G401.6 (cell line): ENCODE measurements at regions not wholly inside any gene's neighbourhood (a gene's known extent, or its start where the extent isn't known, plus 50 kb on each side); places are given as distances from the start of the nearest gene placed in this dataset.
A peak's percentile ranks its signal among the peaks of the same experiment; 100 is the strongest.
"Not testable (repeated sequence)": the region's sequence is repeated elsewhere in the genome, so short reads cannot be mapped to it uniquely, and the experiment has no call there.

ENCODE experiments used
- FAIRE-seq: peaks from 2 replicates; lab custom pipeline; 2012; peaks lifted over from hg19 to GRCh38; lab: Jason Lieb, UNC

- no peak for FAIRE-seq
Observed at GRCh38 chr2:40579247-40579646, 127.4 kb upstream of the SLC8A1 start.

GRCh38 chr2:40584432-40584831 is 132.5 kb upstream of the SLC8A1 start:
- FAIRE-seq: no peak

GRCh38 chr2:40591774-40592173 is 139.9 kb upstream of the SLC8A1 start:
- no peak for FAIRE-seq

- FAIRE-seq: no peak
Observed at GRCh38 chr2:40592218-40592617, 140.3 kb upstream of the SLC8A1 start.

GRCh38 chr2:40606862-40607261 is 155.0 kb upstream of the SLC8A1 start:
- FAIRE-seq: no peak

DNA sequence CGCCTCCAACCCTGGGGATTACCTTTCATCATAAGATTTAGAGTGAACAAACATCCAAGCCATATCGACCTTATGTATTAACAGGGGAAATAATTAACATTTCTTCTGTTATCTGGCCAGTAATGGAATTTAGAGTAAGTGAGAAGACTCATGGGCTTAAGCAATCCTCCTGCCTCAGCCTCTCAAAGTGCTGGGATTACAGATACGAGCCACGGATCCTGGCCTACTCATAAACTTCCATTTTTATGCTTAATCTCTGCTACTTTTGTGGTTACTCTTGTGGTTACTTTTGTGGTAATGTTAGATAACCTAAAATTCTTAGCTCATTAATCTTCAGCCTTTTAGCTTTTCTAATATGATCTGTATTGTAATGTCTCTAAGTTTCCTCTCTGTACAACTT is 159.3 kb upstream of the SLC8A1 start:
- no peak for FAIRE-seq

GRCh38 chr2:40625849-40626248 is 174.0 kb upstream of the SLC8A1 start:
- FAIRE-seq: no peak

DNA sequence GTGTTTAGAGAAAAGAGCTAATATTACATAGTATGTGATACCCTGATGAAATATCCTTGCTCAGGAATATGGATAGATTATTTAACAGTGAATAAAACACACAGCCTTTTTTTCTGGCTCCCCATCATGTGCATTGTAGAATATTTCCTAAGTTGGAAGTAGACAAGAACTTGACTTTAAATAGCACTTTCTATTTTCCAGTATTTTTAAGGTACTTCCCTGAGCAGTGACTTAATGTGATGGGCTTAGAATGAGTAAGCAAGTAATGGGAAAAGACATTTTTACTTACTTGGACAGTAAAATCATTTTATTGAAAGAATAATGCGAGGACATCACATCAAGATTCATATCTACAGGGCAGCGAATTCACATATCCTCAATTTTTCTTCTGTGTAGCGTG is 176.7 kb upstream of the SLC8A1 start:
- FAIRE-seq: no peak

DNA sequence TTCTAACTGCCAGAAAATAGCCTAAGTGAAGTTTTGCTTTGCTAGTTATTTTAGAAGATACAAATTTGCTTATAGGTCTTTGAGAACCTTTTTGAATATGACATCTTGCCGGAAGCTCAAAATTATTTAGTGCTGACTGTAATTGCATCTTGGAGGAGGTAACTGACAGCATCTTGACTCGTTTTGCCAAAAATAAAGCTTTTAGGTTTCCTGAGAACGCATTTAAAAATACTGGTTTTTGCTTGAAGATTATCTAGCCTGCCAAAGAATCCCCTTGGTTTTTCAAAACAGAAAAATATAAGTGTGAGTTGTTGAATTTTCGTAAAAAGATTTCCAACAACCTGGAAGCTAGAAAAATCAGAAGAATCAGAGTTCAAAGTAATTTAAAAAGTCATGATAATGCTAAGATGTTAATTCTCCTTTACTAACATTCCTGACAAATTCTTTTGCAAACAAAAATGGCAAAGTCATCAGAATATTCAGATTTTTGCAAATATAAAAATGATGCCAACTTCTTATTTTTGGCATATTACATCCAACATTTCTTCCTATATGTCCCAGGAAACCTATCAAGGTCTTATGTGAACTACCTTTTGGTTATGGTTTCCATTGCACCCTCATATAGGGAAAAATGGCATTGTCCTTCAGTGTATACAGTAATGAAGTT is 178.0 kb upstream of the SLC8A1 start:
- no peak for FAIRE-seq

GRCh38 chr2:40639320-40639719 is 187.4 kb upstream of the SLC8A1 start:
- FAIRE-seq: no peak

- no peak for FAIRE-seq
Observed at GRCh38 chr2:40642237-40642636, 190.3 kb upstream of the SLC8A1 start.

DNA sequence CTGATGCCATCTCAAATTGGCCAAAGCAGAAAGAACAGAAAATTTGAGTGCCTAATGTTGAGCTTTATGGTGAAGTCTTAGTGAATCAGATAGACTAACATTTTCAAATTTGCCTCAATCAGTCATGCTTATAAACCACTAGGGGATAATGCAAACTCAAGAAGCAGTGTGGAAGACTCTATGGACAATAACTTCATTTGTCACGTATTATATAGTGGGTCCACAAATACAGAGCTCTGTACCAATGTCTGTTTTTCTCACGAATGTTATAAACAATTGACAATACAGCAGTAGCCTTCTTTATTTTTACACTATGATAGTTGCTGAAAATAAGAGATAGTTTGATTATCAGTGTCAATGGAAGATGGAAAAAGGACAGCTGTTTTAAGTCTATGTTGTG is 190.8 kb upstream of the SLC8A1 start:
- FAIRE-seq: no peak

DNA sequence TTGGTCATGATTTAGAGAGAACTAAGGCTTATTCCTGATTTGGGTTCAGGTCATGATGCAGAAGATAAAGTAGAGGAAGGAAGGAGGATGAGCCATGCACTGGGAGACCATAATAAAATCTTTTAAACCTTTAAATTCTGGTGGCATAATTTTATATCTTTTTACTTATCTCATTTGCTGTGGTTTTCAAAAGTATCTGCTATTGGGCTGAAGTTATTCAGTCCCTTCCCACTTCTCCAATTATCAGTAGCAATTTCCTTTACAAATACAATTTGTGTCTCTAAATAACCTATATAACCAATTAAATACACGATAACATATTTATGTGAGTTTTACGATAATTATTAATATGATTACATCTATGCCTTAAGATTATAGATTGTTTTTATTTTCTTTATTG is 194.8 kb upstream of the SLC8A1 start:
- FAIRE-seq: peak; percentile 90

DNA sequence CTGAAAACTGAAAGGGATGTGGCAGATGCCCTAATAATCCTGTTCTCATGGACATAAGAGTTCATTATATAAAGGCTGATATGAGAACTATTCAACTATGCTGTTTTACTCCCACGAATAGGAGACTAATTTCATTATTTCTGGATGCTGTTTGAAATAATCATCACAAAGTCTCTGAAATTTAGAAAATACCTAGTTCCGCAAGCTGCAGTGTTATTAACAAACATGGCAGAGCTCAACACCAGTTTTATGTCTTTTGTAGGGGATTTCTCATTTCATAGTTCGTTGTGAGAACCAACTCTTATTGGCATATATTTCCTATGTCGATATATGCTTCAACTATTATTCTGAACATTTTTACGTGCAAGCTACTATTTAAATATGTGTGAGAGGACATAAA is 200.3 kb upstream of the SLC8A1 start:
- no peak for FAIRE-seq

GRCh38 chr2:40653829-40654228 is 201.9 kb upstream of the SLC8A1 start:
- FAIRE-seq: no peak

DNA sequence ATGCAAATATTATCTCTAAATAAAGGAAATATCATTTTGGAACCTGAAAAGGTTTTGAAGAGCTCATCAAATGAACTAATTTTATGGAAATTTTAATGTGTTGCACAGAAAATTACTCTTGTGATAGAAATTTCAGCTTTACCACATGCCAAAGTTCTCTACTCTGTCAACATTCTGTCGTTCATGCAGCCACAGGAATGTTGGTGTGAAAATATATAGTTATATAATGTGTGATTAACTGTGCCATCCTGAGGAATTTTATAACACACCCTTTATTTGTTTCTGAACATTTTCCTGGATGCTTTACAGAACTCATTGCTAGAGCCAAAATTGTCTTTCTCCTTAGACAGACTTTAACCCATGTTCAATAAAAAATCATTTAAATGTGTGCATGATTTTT is 202.5 kb upstream of the SLC8A1 start:
- FAIRE-seq: no peak

- no peak for FAIRE-seq
Observed at GRCh38 chr2:40658941-40659340, 207.1 kb upstream of the SLC8A1 start.

DNA sequence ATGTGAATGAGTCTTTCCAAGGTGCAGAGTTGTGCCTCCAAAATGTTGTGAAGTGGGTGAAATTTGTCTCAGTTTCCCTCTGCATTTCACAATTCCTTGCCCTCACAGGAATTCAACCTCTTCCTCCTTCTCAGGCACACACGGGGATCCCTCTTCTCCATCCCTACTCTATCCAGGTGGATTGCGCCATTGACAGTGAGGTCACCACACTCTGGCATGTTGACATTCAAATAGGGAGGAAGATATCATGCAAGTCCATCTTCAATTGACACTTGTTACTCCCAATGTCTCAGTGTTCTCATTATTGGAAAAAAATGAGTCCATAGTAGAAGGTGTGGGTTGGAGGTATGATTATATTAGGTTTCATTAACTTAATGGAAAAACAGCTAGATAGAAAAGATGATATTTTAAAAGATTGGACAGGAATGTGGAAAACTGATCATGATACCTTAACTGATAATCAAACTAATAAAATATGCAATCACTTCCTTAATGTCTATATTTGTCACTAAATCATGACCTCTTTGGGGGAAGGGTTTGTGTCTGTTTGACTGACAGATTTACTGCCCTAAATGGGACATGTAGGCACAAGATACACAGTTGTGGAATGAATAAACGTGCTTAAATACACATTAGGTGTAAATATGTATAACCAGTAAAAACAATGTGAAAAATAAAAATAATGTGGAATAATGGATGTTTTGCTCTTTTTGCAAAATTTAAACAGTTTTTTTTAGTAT is 213.8 kb upstream of the SLC8A1 start:
- FAIRE-seq: no peak

GRCh38 chr2:40666398-40666797 is 214.5 kb upstream of the SLC8A1 start:
- FAIRE-seq: no peak

GRCh38 chr2:40668425-40668824 is 216.5 kb upstream of the SLC8A1 start:
- FAIRE-seq: no peak

DNA sequence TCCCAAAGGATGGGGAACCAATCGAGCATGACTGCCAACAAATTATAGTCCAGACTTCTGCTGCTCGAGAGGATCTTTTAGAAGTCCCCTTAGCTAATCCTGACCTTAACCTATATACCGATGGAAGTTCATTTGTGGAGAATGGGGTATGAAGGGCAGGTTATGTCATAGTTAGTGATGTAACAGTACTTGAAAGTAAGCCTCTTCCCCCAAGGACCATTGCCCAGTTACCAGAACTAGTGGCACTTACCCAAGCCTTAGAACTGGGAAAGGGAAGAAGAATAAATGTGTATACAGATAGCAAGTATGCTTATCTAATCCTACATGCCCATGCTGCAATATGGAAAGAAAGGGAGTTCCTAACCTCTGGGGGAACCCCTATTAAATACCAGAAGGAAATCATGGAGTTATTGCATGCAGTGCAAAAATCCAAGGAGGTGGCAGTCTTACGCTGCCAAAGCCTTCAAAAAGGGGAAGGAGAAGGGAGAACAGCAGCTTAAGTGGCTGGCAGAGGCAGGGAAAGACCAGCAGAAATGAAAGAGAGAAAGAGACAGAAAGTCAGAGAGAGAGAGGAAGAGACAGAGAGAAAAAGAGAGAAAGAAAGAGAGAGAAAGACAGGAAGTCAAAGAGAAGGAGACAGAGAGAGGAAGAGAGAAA is 224.4 kb upstream of the SLC8A1 start:
- FAIRE-seq: not testable (repeated sequence)

GRCh38 chr2:40680547-40680946 is 228.7 kb upstream of the SLC8A1 start:
- no peak for FAIRE-seq

GRCh38 chr2:40690036-40690435 is 238.1 kb upstream of the SLC8A1 start:
- FAIRE-seq: no peak

- FAIRE-seq: no peak
Observed at GRCh38 chr2:40690525-40690924, 238.6 kb upstream of the SLC8A1 start.
